CD14-positive monocyte (primary cell): ENCODE measurements at regions not wholly inside any gene's neighbourhood (a gene's known extent, or its start where the extent isn't known, plus 50 kb on each side); places are given as distances from the start of the nearest gene placed in this dataset.

Experiments used
- DNase-seq, 3 donors: peaks; one replicate each; pipeline ENCODE4 v3.0.0-alpha.2; 2011 to 2022
- H2AFZ ChIP-seq: 2 replicates; pipeline ENCODE4 v1.6.0; 2012; ENCODE audit warnings: mild to moderate bottlenecking, low read depth, low read length, inconsistent platforms; ENCODE audit not compliant: insufficient read depth, poor library complexity, severe bottlenecking
- H3K27ac ChIP-seq, 2 donors: 1 replicate in 1 of 2; 2 replicates in 1 of 2; pipeline ENCODE4 v1.5.1; 2012 to 2013; ENCODE audit warnings: low read length in 2 of 2, control low read depth in 1 of 2, inconsistent platforms in 1 of 2, low read depth in 1 of 2, mild to moderate bottlenecking in 1 of 2
- H3K27me3 ChIP-seq, 2 donors: one replicate each; pipeline versions ENCODE4 v1.6.0 to v1.6.1; 2011 to 2013; ENCODE audit warnings: low read length in 2 of 2; ENCODE audit not compliant: control insufficient read depth in 2 of 2, insufficient read depth in 2 of 2
- H3K36me3 ChIP-seq, 2 donors: replicated peaks in 1 of 2; 1 replicate in 1 of 2; 2 replicates in 1 of 2; pipeline versions ENCODE4 v1.5.1 to v1.6.1; 2012 to 2013; ENCODE audit warnings: low read length in 2 of 2, control low read depth in 1 of 2, inconsistent platforms in 1 of 2, mild to moderate bottlenecking in 1 of 2; ENCODE audit not compliant: insufficient read depth in 2 of 2, control insufficient read depth in 1 of 2
- H3K4me1 ChIP-seq, 2 donors: 1 replicate in 1 of 2; 2 replicates in 1 of 2; pipeline versions ENCODE4 v1.5.1 to v1.6.1; 2012 to 2013; ENCODE audit warnings: low read length in 2 of 2, control low read depth in 1 of 2, inconsistent platforms in 1 of 2, mild to moderate bottlenecking in 1 of 2, moderate library complexity in 1 of 2; ENCODE audit not compliant: insufficient read depth in 2 of 2, control insufficient read depth in 1 of 2
- H3K4me2 ChIP-seq: replicated peaks from 2 replicates; pipeline ENCODE3; 2012; ENCODE audit warnings: low read length, moderate library complexity, mild to moderate bottlenecking; ENCODE audit not compliant: poor library complexity, severe bottlenecking; ENCODE audit errors: extremely low read depth
- H3K4me3 ChIP-seq, 3 experiments: fragments of 200-600 bp in 1 of 3; sonication (generic) in 1 of 3; replicated peaks in 1 of 3; 1 replicate in 2 of 3; 2 replicates in 1 of 3; pipeline ENCODE4 v1.5.1; 2011 to 2013; ENCODE audit warnings: low read length in 3 of 3, mild to moderate bottlenecking in 3 of 3, control low read depth in 2 of 3, low read depth in 2 of 3, inconsistent platforms in 1 of 3, moderate library complexity in 1 of 3
- H3K79me2 ChIP-seq: 2 replicates; pipeline ENCODE4 v1.6.0; 2012; ENCODE audit warnings: mild to moderate bottlenecking, control low read depth, inconsistent platforms, low read length, moderate library complexity; ENCODE audit not compliant: insufficient read depth
- H3K9ac ChIP-seq: 2 replicates; pipeline ENCODE4 v1.6.0; 2017; ENCODE audit warnings: low read length, mild to moderate bottlenecking; ENCODE audit not compliant: insufficient read depth, poor library complexity, severe bottlenecking
- H3K9me3 ChIP-seq, 2 donors: replicated peaks in 1 of 2; 1 replicate in 1 of 2; 2 replicates in 1 of 2; pipeline versions ENCODE4 v1.5.1 to v1.6.1; 2012 to 2013; ENCODE audit warnings: low read length in 2 of 2, control low read depth in 1 of 2; ENCODE audit not compliant: control insufficient read depth in 1 of 2, insufficient read depth in 1 of 2
- H4K20me1 ChIP-seq: 2 replicates; pipeline ENCODE4 v1.6.0; 2012; ENCODE audit warnings: mild to moderate bottlenecking, low read length, control low read depth, moderate library complexity; ENCODE audit not compliant: insufficient read depth
- H3K27ac Mint-ChIP-seq, 7 donors: one replicate each; pipeline ENCODE4 v1.8.0; 2020; ENCODE audit warnings: mild to moderate bottlenecking in 7 of 7, mixed read lengths in 7 of 7, moderate library complexity in 6 of 7, inconsistent platforms in 2 of 7
- H3K27me3 Mint-ChIP-seq, 3 donors: one replicate each; pipeline ENCODE4 v1.8.0; 2021 to 2022; ENCODE audit warnings: low read depth in 3 of 3, mild to moderate bottlenecking in 3 of 3, mixed read lengths in 3 of 3, moderate library complexity in 3 of 3, inconsistent platforms in 1 of 3
- H3K36me3 Mint-ChIP-seq, 2 donors: one replicate each; pipeline ENCODE4 v1.8.0; 2020; ENCODE audit warnings: mixed read lengths in 2 of 2, inconsistent platforms in 1 of 2, mild to moderate bottlenecking in 1 of 2
- H3K4me1 Mint-ChIP-seq: one replicate; pipeline ENCODE4 v1.8.0; 2020; ENCODE audit warnings: mild to moderate bottlenecking, mixed read lengths
- H3K4me3 Mint-ChIP-seq, 2 donors: one replicate each; pipeline ENCODE4 v1.8.0; 2020; ENCODE audit warnings: mild to moderate bottlenecking in 2 of 2, mixed read lengths in 2 of 2, moderate library complexity in 1 of 2
- H3K9me3 Mint-ChIP-seq, 7 donors: one replicate each; pipeline ENCODE4 v1.8.0; 2020 to 2022; ENCODE audit warnings: mixed read lengths in 7 of 7, mild to moderate bottlenecking in 6 of 7, moderate library complexity in 6 of 7, inconsistent platforms in 2 of 7
- WGBS: methylation state at CpG from one replicate; pipeline ENCODE4 v1.1.5; 2013; ENCODE audit warnings: missing lambda C conversion rate; ENCODE audit not compliant: insufficient coverage; 5-methylcytosine and 5-hydroxymethylcytosine counted together
- intact Hi-C, 2 donors: fragments of 100-400 bp; cut with micrococcal nuclease; formaldehyde crosslinking; loops; one replicate each; pipeline versions ENCODE4 v1.15.0 to v1.15.1; 2023
- TF ChIP-seq, protein P1 (sequence below): fragments of 200-600 bp; IDR thresholded peaks from one replicate; pipeline ENCODE4 v1.8.0; 2022; ENCODE audit warnings: antibody characterized with exemption, mild to moderate bottlenecking

DNA sequence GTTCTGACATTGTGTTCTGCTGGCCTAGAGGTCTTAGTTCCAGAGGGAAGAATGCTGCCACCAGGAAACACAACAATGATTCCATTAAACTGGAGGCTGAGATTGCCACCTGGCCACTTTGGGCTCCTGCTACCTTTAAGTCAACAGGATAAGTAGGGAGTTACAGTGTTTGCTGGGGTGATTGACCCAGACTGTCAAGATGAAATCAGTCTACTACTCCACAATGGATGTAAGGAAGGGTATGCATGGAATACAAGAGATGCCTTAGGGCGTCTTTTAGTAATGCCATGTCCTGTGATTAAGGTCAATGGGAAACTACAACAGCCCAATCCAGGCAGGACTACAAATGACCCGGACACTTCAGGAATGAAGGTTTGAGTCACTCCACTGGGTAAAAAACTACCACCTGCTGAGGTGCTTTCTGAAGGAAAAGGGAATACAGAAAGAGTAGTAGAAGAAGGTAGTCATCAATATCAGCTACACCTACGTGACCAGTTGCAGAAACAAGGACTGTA is 852.6 kb downstream of the LRFN5 start:
- H3K27me3 ChIP-seq, result no peaks in the 10 kb centered on the region

DNA sequence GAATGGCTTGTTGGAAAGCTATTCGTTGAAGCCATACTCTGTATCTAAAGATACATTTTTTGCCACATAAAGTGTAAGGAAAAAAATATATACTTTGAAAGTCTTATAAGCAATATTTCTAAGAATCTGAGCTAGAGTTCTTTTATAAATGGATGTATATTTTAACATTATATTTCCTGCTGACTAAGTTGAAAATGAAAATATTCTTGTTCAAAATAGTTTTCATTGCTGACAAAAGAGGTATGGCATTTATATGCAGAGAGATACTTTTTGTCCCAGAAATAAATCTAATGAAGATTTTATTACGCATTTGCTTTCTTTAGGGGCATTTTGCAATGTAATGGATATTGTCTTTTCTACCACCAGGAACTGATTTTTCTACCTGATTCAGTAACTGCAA is 834.9 kb downstream of the LRFN5 start:
- H3K36me3 ChIP-seq, result no peaks in the 10 kb centered on the region
- no peaks in the 10 kb centered on the region for H3K4me1 ChIP-seq
- peaks cover 0 to 3% of the 10 kb centered on the region in 2 donors for H3K9me3 ChIP-seq
- TF ChIP-seq, protein P1, sequence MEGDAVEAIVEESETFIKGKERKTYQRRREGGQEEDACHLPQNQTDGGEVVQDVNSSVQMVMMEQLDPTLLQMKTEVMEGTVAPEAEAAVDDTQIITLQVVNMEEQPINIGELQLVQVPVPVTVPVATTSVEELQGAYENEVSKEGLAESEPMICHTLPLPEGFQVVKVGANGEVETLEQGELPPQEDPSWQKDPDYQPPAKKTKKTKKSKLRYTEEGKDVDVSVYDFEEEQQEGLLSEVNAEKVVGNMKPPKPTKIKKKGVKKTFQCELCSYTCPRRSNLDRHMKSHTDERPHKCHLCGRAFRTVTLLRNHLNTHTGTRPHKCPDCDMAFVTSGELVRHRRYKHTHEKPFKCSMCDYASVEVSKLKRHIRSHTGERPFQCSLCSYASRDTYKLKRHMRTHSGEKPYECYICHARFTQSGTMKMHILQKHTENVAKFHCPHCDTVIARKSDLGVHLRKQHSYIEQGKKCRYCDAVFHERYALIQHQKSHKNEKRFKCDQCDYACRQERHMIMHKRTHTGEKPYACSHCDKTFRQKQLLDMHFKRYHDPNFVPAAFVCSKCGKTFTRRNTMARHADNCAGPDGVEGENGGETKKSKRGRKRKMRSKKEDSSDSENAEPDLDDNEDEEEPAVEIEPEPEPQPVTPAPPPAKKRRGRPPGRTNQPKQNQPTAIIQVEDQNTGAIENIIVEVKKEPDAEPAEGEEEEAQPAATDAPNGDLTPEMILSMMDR, result no peak
- Mint-ChIP-seq H3K4me1 (no peaks in the 10 kb centered on the region), H3K9me3 (peaks cover 0 to 10% (median 3%) of the 10 kb centered on the region in 7 donors), H3K27ac (no peak overlapping the region), H3K27me3 (no peaks in the 10 kb centered on the region), H3K36me3 (no peaks in the 10 kb centered on the region), H3K4me3 (no peak overlapping the region)
- H2AFZ ChIP-seq, result no peak overlapping the region
- no peak overlapping the region for H3K4me3 ChIP-seq
- WGBS, result no CpG with 5 or more reads among the region's 2 CpGs
- H3K9ac ChIP-seq, result no peak overlapping the region
- no peak overlapping the region for H3K4me2 ChIP-seq
- H4K20me1 ChIP-seq, result no peaks in the 10 kb centered on the region
- no peaks in the 10 kb centered on the region for H3K27me3 ChIP-seq
- DNase-seq, result no peak
- no peak overlapping the region for H3K27ac ChIP-seq
- H3K79me2 ChIP-seq, result no peaks in the 10 kb centered on the region
- intact Hi-C loops, result no loop called here

More for the DNA sequence above, 852.6 kb downstream of the LRFN5 start:
- no peaks in the 10 kb centered on the region for H3K79me2 ChIP-seq
- Mint-ChIP-seq H3K27me3 (no peaks in the 10 kb centered on the region), H3K4me1 (no peaks in the 10 kb centered on the region), H3K27ac (no peak overlapping the region), H3K4me3 (no peak overlapping the region), H3K36me3 (no peaks in the 10 kb centered on the region), H3K9me3 (peaks cover 1 to 12% (median 6%) of the 10 kb centered on the region in 7 donors)
- H2AFZ ChIP-seq, result no peak overlapping the region
- WGBS, result no CpG with 5 or more reads among the region's 3 CpGs
- H3K4me3 ChIP-seq, result no peak overlapping the region
- no peak for DNase-seq
- no peak overlapping the region for H3K9ac ChIP-seq
- H3K4me2 ChIP-seq, result no peak overlapping the region
- no peaks in the 10 kb centered on the region for H4K20me1 ChIP-seq
- no peaks in the 10 kb centered on the region for H3K4me1 ChIP-seq
- TF ChIP-seq, protein P1, result no peak
- no peak overlapping the region for H3K27ac ChIP-seq
- no peaks in the 10 kb centered on the region for H3K36me3 ChIP-seq
- H3K9me3 ChIP-seq, result peaks cover 0 to 13% of the 10 kb centered on the region in 2 donors
- intact Hi-C loops, result no loop called here
